GM19452 (cell line): ENCODE measurements at regions not wholly inside any gene's neighbourhood (a gene's known extent, or its start where the extent isn't known, plus 50 kb on each side); places are given as distances from the start of the nearest gene placed in this dataset.

Source experiments
- ATAC-seq: cut with Tn5 transposase; IDR thresholded peaks from one replicate; pipeline ENCODE4 v1.9.1; 2021; ENCODE audit not compliant: unreplicated experiment

GRCh38 chr6:81694855-81695254, 57.6 kb downstream of the TENT5A start:
- no peak for ATAC-seq

- ATAC-seq, result no peak
These were observed 58.3 kb downstream of the TENT5A start for GRCh38 chr6:81694207-81694606.

- no peak for ATAC-seq
These were observed 59.2 kb downstream of the TENT5A start for GRCh38 chr6:81693266-81693665.

GRCh38 chr6:81690073-81690472, 62.4 kb downstream of the TENT5A start:
- no peak for ATAC-seq

DNA sequence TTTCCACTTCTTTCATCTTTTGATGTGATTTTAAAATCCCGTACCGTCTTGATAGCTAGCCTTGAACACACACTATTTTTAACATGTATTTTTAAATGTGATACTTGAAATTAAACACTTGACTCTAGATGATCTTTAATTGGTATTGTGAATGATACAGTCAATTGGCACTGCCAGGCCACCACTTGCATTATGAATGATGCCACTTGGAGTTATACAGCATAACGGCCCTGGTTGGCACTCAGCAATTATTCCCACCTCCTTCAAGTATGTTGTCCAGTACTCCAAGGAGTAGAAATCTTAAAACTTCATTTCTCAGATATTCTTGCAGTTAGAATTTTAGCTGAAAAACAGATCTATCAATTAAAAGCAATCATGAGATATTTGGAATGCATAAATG, 62.9 kb downstream of the TENT5A start:
- ATAC-seq, result no peak

DNA sequence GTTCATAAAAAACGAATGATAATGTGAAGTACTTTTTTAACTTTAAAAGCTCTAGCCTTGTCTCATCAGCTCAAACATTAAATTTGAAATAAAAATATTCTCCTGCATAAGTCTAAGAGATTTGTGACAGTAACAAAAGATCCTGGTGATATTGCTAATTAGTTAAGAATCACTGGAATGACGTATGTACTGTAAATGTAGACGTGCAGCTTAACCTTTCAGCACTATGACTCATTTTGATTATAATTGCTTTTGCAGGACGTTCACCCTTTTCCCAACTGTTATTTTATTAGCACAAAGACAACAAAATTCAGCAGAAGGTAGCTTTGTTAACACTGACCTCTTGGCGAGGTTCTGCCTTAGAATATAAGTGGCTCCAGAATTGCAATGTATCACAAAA, 68.6 kb downstream of the TENT5A start:
- no peak for ATAC-seq

DNA sequence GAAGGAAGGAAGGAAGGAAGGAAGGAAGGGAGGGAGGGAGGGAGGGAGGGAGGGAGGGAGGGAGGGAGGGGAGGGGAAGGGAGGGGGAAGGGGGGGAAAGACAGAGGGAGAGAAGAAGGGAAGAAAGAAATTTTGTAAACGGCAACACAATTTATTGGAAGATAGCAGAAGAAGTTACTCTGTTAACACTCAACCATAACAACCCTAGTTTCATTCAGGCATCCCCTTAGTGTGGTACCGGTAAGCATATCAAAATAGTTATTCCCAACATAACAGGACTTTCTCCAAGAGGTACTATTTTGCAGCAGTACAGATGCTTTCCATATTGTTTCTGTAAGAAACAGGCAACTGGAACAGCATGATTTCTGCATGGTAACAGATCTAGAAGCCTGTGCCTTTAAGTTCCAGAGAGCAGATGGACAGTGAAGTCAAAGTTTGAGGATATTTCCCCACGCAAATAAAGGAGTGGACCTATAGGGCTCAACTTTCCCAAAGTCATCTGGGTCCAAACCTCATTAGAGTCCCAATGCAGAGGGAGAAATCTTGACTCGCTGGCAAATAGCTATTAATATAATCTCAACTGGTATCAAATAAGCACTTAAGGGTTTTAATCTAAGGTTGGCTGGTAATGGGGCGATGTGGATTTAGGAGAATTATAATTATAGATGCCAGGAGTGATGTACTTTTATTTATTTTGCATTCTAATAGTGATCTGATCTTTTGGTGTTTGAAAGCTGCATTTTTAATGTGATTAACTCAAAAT, 69.4 kb downstream of the TENT5A start:
- ATAC-seq, result no peak

DNA sequence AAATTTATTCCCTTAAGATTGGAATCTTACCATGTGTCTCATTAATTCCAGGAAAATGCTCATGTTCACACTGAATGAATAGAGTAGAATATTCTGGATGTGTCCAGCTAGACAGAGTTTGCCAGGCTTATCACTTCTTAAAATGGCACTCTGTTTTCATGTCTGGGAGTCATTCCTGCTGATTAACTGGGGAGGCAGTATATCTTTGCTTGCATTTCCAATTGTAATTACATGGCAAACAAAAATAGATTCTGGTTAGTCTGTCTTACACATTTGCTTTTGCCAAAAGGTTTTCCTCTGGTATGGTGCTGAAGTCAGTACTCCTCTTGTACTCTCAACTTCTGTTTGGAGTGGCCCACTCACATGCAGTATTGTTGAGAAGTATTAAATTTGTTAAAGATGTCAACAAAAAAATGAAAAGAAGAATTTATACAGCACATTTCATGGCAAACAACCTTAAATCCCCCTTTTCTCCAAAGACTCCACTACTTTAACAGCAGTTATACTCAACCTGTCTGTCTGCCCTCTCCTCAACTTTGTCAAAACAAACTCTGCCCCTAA, 70.2 kb downstream of the TENT5A start:
- no peak for ATAC-seq

DNA sequence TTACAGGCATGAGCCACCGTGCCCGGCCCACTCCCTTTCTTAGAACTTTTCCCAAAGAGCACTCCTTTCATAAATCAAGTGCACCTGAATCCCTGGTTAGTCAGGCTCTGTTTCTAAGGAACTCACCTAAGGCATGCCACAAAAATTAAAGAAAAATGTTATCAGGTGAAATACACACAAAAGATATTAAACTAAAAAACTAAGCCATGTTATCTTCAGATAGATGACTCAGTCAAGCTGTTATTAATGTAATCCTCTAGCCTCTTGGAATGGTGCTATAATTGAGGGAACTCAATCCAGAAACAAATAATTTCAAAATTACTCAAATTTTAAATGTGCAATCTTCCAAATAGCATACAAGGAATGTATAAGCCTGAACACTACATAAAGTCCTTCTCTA, 83.0 kb downstream of the TENT5A start:
- ATAC-seq, result no peak

DNA sequence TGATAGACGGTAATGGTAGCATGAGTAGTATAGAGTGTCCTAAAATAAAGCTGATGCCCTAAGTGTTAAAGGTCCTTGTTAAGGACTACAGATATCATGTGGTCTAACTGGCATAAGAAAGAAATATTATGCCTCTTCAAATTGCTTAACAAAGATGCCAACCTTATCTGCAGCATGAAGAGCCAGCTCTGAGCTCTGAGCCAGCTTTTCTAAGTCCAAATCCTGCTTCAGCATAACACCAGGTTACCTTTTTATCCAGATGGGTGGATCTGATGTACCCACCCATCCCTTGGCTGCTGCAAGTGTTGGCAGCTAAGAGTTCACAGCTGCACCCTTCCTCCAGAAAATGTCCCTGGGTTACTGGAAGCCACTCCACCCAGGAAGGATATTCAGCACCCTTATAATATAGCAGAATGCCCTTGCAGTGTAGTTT, 83.8 kb downstream of the TENT5A start:
- ATAC-seq, result no peak

GRCh38 chr6:81666481-81666880, 86.0 kb downstream of the TENT5A start:
- no peak for ATAC-seq

GRCh38 chr6:81656231-81656630, 96.2 kb downstream of the TENT5A start:
- no peak for ATAC-seq

DNA sequence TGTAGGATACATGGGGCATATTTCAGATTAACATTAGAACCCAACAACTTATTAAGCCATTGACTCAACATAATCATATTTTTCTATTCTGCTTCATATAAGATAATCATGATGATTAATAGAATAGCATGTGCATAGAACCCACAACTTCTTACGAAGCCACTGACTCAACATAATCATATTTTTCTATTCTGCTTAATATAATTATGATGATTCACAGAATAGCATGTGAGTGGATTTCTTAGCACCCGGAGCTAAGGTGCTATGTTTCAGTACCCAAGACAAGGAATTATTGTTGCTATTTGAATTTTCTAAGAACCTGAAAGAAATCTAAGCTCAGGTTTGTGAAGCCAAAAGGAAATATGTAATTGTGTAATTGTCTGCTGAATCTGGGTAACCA, 96.8 kb downstream of the TENT5A start:
- ATAC-seq, result no peak

- ATAC-seq, result no peak
These were observed 104.0 kb downstream of the TENT5A start for GRCh38 chr6:81648502-81648901.

DNA sequence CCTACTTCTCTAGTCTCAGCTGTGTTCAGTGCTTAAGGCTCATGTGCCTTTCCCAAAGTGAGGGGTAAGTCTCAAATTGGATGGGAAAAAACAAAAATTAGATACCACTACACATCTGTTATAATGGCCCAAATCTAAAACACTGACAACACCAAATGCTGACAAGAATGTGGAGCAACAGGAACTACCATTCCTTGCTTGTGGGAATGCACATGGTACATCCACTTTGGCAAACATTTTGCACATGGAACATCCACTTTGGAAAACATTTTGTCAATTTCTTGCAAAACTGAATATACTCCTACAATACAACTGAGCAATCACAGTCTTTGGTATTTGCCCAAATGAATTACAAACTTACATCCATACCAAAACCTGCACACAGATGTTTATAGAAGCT, 109.3 kb downstream of the TENT5A start:
- ATAC-seq, result no peak

GRCh38 chr6:81640891-81641290, 111.6 kb downstream of the TENT5A start:
- no peak for ATAC-seq

DNA sequence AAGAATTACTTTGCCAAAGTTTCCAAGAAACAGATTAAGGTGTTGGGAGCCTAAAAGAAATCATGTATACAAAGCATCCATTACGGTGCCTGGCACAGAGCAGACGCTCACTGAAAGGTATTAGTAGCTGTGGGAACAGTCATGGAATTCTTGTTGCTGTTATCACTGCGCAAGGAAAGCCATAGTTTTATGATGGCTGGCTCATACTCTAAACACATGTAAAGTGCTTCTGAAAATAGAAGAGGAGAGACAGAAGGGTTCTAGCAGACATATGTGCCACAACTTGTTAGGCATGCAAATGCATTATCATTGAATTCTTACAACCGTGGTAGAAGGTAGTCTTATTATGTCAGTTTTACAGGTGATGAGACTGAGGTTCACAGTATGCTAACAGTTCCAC, 112.4 kb downstream of the TENT5A start:
- ATAC-seq, result no peak

- no peak for ATAC-seq
These were observed 114.1 kb downstream of the TENT5A start for GRCh38 chr6:81638366-81638765.

DNA sequence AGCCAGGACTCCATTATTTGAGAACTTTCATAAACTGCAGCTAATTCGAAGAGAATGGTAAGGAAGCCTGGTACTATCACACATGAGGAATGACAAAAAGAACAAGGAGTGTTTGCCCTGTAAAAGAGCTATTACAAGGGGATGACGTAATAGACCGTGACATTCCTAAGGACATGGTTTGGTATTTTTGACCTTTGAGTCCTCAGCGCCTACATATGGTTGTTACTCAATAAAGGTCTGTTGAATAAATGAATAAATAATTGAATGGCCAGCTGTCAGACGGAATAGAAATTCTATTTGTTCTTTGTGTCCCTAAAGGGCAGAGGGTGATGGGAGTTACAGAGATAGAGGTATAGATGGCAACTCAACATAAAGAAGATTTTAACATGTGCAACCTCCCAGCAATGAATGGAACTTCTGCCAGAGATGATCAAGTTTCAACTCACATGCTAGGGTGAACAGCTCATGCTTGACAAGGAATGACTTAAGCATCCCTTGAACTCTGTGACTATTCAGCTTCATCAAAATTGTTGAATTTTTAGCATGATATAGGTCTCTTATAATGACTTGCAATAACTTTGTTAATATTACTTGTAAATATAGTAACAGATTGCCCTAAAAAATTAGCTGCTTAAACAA, 115.4 kb downstream of the TENT5A start:
- ATAC-seq, result no peak

DNA sequence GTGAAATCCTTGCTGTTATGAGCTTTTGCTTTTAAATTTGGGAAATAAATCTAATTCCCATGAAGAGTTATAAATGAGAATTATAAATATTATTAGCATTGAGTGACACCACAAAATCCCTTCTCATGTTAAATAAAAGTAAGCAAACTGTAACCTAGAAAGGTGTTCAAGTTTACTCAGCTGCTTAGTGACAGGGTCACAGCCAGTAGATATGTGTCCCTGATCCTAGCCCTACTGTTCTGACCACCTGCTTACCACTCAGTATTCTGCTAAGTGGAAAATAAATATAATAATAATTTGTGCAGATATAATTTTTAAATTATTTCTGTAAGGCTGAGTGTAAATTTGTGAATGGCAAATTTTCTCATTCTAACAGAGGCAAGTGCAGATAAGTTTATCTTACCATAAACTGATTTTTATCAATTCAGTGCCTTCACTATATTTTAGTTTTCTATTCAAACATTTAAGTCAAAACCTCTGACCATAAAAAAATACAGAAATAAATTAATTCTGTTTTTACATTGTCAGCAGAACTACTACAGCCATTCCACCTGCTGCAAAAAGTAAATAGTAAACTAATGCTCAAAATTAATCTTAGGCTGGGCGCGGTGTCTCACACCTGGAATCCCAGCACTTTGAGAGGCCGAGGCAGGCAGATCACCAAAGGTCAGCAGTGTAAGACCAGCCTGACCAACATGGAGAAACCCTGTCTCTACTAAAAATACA, 118.2 kb downstream of the TENT5A start:
- no peak for ATAC-seq

DNA sequence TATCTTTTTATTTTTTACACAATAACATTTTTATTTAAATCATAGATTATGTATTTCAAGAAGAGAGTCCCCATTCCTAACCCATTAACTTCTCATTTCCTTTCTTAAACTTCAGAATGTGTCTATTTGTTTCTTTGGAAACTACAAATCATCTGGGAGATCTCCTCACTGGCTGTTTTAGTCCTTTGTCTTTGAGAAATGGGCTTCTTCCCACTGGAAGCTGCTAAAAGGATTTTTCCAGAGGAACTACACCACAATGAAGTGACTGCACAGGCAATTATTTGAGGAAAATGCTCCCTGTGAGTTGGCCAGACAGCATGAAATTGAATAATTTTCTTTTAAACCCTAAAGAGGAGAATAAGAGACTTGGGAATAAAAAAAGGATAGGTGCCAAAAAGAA, 119.1 kb downstream of the TENT5A start:
- ATAC-seq, result no peak

DNA sequence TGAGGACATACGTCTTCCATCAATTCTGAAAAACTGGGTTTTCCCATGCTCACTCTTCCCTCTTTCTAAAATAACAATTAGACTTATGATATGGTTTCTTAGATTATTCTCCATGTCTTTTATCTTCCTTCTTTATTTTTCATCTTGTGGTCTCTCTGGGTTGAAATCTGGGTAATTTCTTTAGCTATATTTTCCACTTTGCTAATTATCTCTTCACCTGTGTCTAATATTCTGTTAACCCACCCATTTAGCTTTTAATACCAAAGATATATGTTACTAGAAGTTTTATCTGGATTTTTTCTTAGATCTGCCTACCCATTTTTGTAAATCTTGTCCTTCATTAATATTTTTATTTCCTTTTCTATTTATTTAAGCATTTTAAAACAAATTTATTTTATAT, 121.8 kb downstream of the TENT5A start:
- ATAC-seq, result no peak
